Ishikawa (cell line): ENCODE measurements at regions not wholly inside any gene's neighbourhood (a gene's known extent, or its start where the extent isn't known, plus 50 kb on each side); places are given as distances from the start of the nearest gene placed in this dataset.

Experiments used
- CEBPB ChIP-seq: IDR thresholded peaks from 2 replicates; pipeline ENCODE4 v1.6.1; 2012
- CREB1 ChIP-seq: IDR thresholded peaks from 2 replicates; pipeline ENCODE4 v1.6.1; 2012; ENCODE audit warnings: low read depth
- EGR1 ChIP-seq: IDR thresholded peaks from 2 replicates; pipeline ENCODE4 v1.6.1; 2012
- EP300 ChIP-seq: IDR thresholded peaks from 2 replicates; pipeline ENCODE4 v1.6.1; 2012; ENCODE audit warnings: borderline replicate concordance
- FOXM1 ChIP-seq: IDR thresholded peaks from 2 replicates; pipeline ENCODE4 v1.6.1; 2012; ENCODE audit warnings: low read depth, borderline replicate concordance
- MAX ChIP-seq: IDR thresholded peaks from 2 replicates; pipeline ENCODE4 v1.6.1; 2012
- NFIC ChIP-seq: IDR thresholded peaks from 2 replicates; pipeline ENCODE4 v1.6.1; 2012
- RAD21 ChIP-seq: IDR thresholded peaks from 2 replicates; pipeline ENCODE4 v1.6.1; 2012; ENCODE audit warnings: low read depth
- REST ChIP-seq: IDR thresholded peaks from 2 replicates; pipeline ENCODE4 v1.6.1; 2012; ENCODE audit warnings: low read depth, mild to moderate bottlenecking
- TAF1 ChIP-seq: IDR thresholded peaks from 2 replicates; pipeline ENCODE4 v1.6.1; 2012; ENCODE audit warnings: low read depth, mild to moderate bottlenecking
- TCF12 ChIP-seq: IDR thresholded peaks from 2 replicates; pipeline ENCODE4 v1.6.1; 2012; ENCODE audit warnings: low read depth
- TEAD4 ChIP-seq: IDR thresholded peaks from 2 replicates; pipeline ENCODE4 v1.6.1; 2012
- YY1 ChIP-seq: IDR thresholded peaks from 2 replicates; pipeline ENCODE4 v1.6.1; 2012; ENCODE audit warnings: low read depth
- ZBTB7A ChIP-seq: IDR thresholded peaks from 2 replicates; pipeline ENCODE4 v1.6.1; 2012; ENCODE audit warnings: low read depth
- TF ChIP-seq, protein P1 (sequence below): IDR thresholded peaks from 2 replicates; pipeline ENCODE4 v1.6.1; 2012

DNA sequence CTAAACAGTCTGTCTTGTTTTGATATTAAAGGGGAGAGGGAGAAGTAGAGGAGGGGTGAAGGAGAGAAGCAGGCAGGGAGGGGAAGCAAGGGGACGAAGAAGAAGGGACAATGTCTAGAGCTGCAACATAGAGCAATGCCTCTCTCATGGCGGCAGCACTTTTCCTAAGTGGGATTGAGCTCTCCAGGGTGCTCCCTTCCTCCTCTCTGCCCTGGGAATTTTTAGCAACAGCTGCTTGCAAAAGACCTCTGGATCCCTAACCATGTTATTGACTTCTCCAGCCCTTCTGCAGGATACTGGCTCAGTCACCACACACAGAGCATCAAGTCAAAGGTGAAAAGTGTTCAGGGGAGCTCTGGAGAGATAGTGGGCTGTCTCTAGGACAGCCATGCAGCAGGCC is 734.9 kb downstream of the EPHA4 start:
- no peak for TF ChIP-seq RAD21
- no peak for TF ChIP-seq NFIC
- TF ChIP-seq EP300, result no peak
- no peak for TF ChIP-seq FOXM1
- TF ChIP-seq CREB1, result no peak
- no peak for TF ChIP-seq EGR1
- no peak for TF ChIP-seq TAF1
- no peak for TF ChIP-seq YY1
- TF ChIP-seq, protein P1, sequence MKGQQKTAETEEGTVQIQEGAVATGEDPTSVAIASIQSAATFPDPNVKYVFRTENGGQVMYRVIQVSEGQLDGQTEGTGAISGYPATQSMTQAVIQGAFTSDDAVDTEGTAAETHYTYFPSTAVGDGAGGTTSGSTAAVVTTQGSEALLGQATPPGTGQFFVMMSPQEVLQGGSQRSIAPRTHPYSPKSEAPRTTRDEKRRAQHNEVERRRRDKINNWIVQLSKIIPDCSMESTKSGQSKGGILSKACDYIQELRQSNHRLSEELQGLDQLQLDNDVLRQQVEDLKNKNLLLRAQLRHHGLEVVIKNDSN, result no peak

DNA sequence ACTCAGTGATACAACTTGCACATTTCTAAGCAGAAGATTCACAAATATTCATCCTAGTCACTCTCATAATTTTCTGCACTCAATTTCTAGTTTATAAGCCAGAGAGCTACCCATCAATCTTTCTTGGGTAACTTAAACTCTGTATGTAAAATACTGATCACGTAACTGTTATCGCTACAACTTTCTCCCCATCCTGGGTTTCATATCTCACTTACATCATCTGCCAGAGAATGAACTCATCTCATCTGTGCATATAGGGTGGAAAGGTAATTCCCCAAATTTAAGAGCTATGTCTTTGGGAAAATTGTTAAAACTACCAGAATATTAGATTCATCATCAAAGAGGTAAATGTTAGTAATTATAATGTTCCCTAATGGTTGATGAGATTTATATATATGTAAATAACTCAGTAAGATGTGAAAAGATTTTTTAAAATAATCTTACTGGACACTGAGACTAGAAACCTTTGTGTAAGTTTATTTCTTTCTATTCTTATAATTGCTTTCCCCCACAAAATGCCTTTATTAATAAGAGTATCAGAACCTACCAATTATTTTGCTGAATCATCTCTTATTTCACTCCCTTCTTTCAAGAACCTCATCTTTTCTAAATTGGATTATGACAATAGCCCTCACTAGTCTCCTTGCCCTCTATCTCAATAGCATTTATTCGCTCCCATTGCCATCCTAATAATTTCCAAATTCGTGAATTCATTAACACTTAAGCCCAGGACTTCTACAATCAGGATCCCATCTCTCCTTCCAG is 729.0 kb downstream of the EPHA4 start:
- TF ChIP-seq TAF1, result no peak
- TF ChIP-seq CEBPB, result no peak
- TF ChIP-seq TCF12, result no peak
- no peak for TF ChIP-seq NFIC
- TF ChIP-seq CREB1, result no peak

DNA sequence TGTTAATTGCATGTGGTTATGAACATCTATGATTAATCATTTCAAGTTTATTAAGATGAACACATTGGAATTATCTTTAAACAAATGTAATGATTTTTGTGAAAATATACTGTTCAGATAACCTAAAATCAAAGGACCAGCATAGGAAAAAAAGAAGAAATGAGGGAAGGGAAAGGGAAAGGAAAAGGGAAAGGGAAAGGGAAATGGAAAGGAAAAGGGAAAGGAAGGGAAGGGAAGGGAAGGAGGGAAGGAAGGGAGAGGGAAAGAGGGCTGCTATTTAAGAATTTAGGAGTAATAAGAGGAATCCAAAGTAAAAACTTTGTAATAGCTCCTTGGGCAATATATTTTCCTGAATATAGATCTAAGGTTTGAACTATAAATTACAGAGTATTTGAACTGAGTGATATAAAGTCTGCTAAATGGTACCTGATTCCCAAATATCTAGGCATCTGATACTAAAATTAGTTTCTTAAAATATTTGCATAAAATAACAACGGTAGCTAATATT is 726.3 kb downstream of the EPHA4 start:
- TF ChIP-seq CREB1 (no peak), TEAD4 (no peak), YY1 (no peak), EP300 (no peak), TAF1 (no peak), RAD21 (no peak), CEBPB (no peak), FOXM1 (no peak), TCF12 (no peak), REST (no peak), NFIC (no peak), MAX (no peak)
- TF ChIP-seq, protein P1, result no peak

DNA sequence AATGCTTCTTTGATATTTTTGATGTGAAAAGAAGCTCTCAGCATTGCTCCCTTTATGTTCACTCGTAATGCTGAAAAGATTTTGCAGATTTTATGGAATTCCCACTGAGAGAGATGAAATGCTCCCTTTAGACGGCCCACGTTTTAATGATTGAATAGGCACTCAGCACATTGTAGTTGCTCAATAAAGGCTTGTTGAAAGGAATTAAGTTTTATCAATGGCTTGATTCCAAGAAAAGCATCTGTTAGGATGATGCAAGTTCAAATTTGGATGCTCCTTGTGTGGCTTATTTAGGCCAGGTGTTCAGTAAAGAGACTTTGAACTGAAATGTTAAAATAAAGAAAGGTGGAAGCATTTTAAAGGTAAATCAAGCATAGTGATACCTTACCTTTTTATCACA is 725.1 kb downstream of the EPHA4 start:
- TF ChIP-seq MAX (no peak), FOXM1 (no peak), TCF12 (no peak), ZBTB7A (no peak), TEAD4 (no peak), CREB1 (no peak), RAD21 (no peak), REST (no peak), YY1 (no peak), EGR1 (no peak), CEBPB (no peak), TAF1 (no peak)

DNA sequence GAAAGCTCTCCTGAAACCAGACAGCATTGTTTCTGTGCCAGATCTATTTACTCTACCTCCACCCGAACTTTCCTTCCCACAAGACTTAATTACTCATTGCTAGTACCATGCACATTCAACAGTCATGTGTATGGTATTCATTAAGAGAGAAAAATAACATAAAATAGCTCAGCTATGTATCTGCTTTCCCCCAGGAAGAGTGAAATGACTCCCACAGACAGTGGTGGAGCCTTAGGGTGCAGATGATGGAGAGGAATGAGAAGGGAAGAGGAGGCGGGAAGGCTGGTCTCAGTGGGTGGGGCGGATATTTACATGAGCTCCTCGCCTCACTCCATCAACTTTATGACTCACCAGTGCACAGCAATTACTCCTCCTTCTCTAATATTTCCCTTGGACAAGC is 724.5 kb downstream of the EPHA4 start:
- TF ChIP-seq TCF12 (no peak), EP300 (no peak), ZBTB7A (no peak), RAD21 (no peak), REST (no peak), NFIC (no peak), FOXM1 (no peak), CEBPB (no peak), CREB1 (no peak), TEAD4 (no peak), TAF1 (no peak), MAX (no peak), YY1 (no peak), EGR1 (no peak)
- TF ChIP-seq, protein P1, result no peak
